ENCODE measurements at regions not wholly inside any gene's neighbourhood (a gene's known extent, or its start where the extent isn't known, plus 50 kb on each side); places are given as distances from the start of the nearest gene placed in this dataset.

- no peak for TF ChIP-seq CTCF (IDR thresholded peaks at IDR 0.05; ENCODE audit: control extremely low read depth, extremely low read depth, low read depth, missing control alignments)
- ChIA-PET CTCF (no interaction called here), POLR2A (no interaction called here)
- DNase-seq (ENCODE audit: extremely low spot score), result no peak
Observed at GRCh38 chr5:165602529-165602928, 2097.1 kb downstream of the MAT2B start.

- no peak for TF ChIP-seq CTCF (IDR thresholded peaks at IDR 0.05; ENCODE audit: control extremely low read depth, extremely low read depth, low read depth, missing control alignments)
- no peak for DNase-seq (ENCODE audit: extremely low spot score)
- ChIA-PET POLR2A (no interaction called here), CTCF (no interaction called here)
Observed at GRCh38 chr5:165607026-165607425, 2101.6 kb downstream of the MAT2B start.

- no peak for DNase-seq (ENCODE audit: extremely low spot score)
Observed at GRCh38 chr5:165609871-165610270, 2104.5 kb downstream of the MAT2B start.

GRCh38 chr5:165616490-165617405 is 2111.3 kb downstream of the MAT2B start:
- TF ChIP-seq CTCF (IDR thresholded peaks at IDR 0.05; ENCODE audit: control extremely low read depth, extremely low read depth, low read depth, missing control alignments), result no peak
- CTCF ChIA-PET, result interaction anchor here (5.5 kb wide), 1 partner anchor 13 kb away, joined by 38 read pairs; no protein-coding TSS in a partner anchor
- POLR2A ChIA-PET, result no interaction called here
- no peak for DNase-seq (ENCODE audit: extremely low spot score)

More at GRCh38 chr5:165609871-165610270, 2104.5 kb downstream of the MAT2B start:
- no peak for TF ChIP-seq CTCF (IDR thresholded peaks at IDR 0.05; ENCODE audit: control extremely low read depth, extremely low read depth, low read depth, missing control alignments)
- POLR2A ChIA-PET, result no interaction called here
- CTCF ChIA-PET, result no interaction called here

GRCh38 chr5:165617491-165617890 is 2112.1 kb downstream of the MAT2B start:
- no peak for DNase-seq (ENCODE audit: extremely low spot score)
- ChIA-PET POLR2A (no interaction called here), CTCF (interaction anchor here (5.5 kb wide), 1 partner anchor 13 kb away, joined by 38 read pairs; no protein-coding TSS in a partner anchor)
- TF ChIP-seq CTCF (IDR thresholded peaks at IDR 0.05; ENCODE audit: control extremely low read depth, extremely low read depth, low read depth, missing control alignments), result no peak

- POLR2A ChIA-PET, result no interaction called here
- no peak for TF ChIP-seq CTCF (IDR thresholded peaks at IDR 0.05; ENCODE audit: control extremely low read depth, extremely low read depth, low read depth, missing control alignments)
- CTCF ChIA-PET, result interaction anchor here (1.6 to 5.5 kb wide), 2 partner anchors 10 to 14 kb away, joined by 3 to 38 read pairs; no protein-coding TSS in a partner anchor
- DNase-seq (ENCODE audit: extremely low spot score), result no peak
Observed at GRCh38 chr5:165620394-165620793, 2115.0 kb downstream of the MAT2B start.

Data from GM10248 (cell line).